GM13977 (cell line): ENCODE measurements at regions not wholly inside any gene's neighbourhood (a gene's known extent, or its start where the extent isn't known, plus 50 kb on each side); places are given as distances from the start of the nearest gene placed in this dataset.

Experiments
- DNase-seq: peaks from one replicate; pipeline ENCODE4 v3.0.0; 2012; ENCODE audit warnings: low spot score
- CTCF ChIP-seq: IDR thresholded peaks from 2 replicates; pipeline ENCODE4 v1.5.1; 2012; ENCODE audit warnings: mild to moderate bottlenecking, control low read depth; ENCODE audit not compliant: insufficient read depth; ENCODE audit errors: extremely low read depth, missing control alignments
- in situ Hi-C: fragments of 300-500 bp; cut with MboI; formaldehyde crosslinking; loops from one replicate; pipeline ENCODE4 v1.12.0; 2022; ENCODE audit warnings: low sequenced_read_pairs, low pct_unique_long_range_greater_than_20kb, mixed read lengths, inconsistent platforms; ENCODE audit not compliant: unreplicated experiment

GRCh38 chr11:70783356-70783755 is 385.0 kb downstream of the CTTN start:
- no peak for DNase-seq
- no peak for TF ChIP-seq CTCF
- in situ Hi-C loops, result no loop called here

GRCh38 chr11:70783821-70784220 is 385.5 kb downstream of the CTTN start:
- in situ Hi-C loops, result no loop called here
- DNase-seq, result no peak
- no peak for TF ChIP-seq CTCF

- no peak for TF ChIP-seq CTCF
- DNase-seq, result no peak
- in situ Hi-C loops, result no loop called here
Observed at GRCh38 chr11:70785372-70785771, 387.0 kb downstream of the CTTN start.

DNA sequence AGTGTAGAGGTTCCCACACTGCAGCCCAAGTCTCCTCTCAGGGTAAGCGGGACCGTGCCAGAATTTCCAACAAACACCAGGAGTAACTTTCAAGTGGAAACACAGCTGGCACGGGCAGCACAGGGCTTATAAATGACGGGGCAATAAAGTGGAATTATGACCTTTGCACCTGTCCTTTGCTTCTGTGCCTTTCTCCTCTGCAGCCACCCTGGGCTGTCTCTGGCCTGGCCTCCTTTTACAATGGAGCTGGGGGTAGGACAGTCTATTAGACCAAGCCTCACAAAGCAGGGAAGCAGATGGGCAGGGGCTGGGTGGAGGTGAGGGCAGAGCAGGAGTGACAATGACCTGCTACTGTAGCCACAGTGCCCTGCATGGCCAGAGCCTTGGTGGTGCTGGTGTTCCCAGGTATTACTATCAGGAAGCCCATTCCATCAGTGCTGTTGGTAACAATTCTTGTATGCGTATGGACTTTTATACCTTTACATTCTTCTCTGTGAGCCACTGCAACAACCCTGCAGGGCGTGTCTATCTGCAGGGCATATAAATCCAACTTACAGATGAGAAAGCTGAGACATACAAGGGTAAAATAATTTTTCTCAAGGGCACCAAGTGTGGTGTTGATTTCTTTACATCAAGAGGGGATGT is 387.8 kb downstream of the CTTN start:
- DNase-seq, result no peak
- in situ Hi-C loops, result no loop called here
- no peak for TF ChIP-seq CTCF

- in situ Hi-C loops, result no loop called here
- DNase-seq, result no peak
- TF ChIP-seq CTCF, result no peak
Observed at GRCh38 chr11:70788248-70789022, 390.1 kb downstream of the CTTN start.

GRCh38 chr11:70790671-70791300 is 392.5 kb downstream of the CTTN start:
- in situ Hi-C loops, result no loop called here
- no peak for TF ChIP-seq CTCF
- DNase-seq, result no peak
